IMR-90 (cell line): ENCODE measurements at regions not wholly inside any gene's neighbourhood (a gene's known extent, or its start where the extent isn't known, plus 50 kb on each side); places are given as distances from the start of the nearest gene placed in this dataset.

Experiments
- ATAC-seq: fragments of 200-7000 bp; cut with Tn5 transposase; 2 replicates; pipeline ENCODE4 v1.9.1; 2020; ENCODE audit warnings: low read depth, mild to moderate bottlenecking, moderate library complexity
- BruUV-seq: library from RNA; stranded (reverse); fragments of 400-500 nt; replicated peaks from 2 replicates; lab custom pipeline; 2021; lab: Mats Ljungman, UMichigan
- CTCF ChIA-PET: fragments of 300-600 bp; formaldehyde crosslinking; extraction: SDS; loops from one replicate; lab custom pipeline; 2021; ENCODE audit warnings: antibody characterized with exemption; lab: Yijun Ruan, JAX
- POLR2A ChIA-PET: fragments of 300-600 bp; sonication (Branson Sonifier 250); formaldehyde crosslinking; loops from one replicate; lab custom pipeline; 2022; ENCODE audit warnings: antibody characterized with exemption; ENCODE audit not compliant: unreplicated experiment; lab: Charles Lee
- DNase-seq: peaks from one replicate; pipeline ENCODE4 v3.0.0; 2013
- H2AFZ ChIP-seq: replicated peaks from 2 replicates; pipeline ENCODE3; 2013; ENCODE audit warnings: low read length, mild to moderate bottlenecking; ENCODE audit not compliant: poor library complexity
- H2AK5ac ChIP-seq: 2 replicates; pipeline ENCODE4 v1.6.1; 2013; ENCODE audit warnings: low read depth, low read length, inconsistent platforms
- H2AK9ac ChIP-seq: replicated peaks from 2 replicates; pipeline ENCODE3; 2013; ENCODE audit warnings: mild to moderate bottlenecking, low read depth, low read length, moderate library complexity; ENCODE audit not compliant: poor library complexity
- H2BK120ac ChIP-seq: 2 replicates; pipeline ENCODE4 v1.6.1; 2013; ENCODE audit warnings: low read depth, low read length, inconsistent platforms
- H2BK15ac ChIP-seq: 3 replicates; pipeline ENCODE4 v1.6.1; 2013; ENCODE audit warnings: low read depth, low read length, inconsistent platforms
- H2BK20ac ChIP-seq: 2 replicates; pipeline ENCODE4 v1.6.1; 2013; ENCODE audit warnings: low read depth, mild to moderate bottlenecking, inconsistent platforms, low read length, moderate library complexity
- H2BK5ac ChIP-seq: 2 replicates; pipeline ENCODE4 v1.6.1; 2013; ENCODE audit warnings: mild to moderate bottlenecking, low read depth, low read length, inconsistent platforms; ENCODE audit not compliant: poor library complexity, severe bottlenecking
- H3K14ac ChIP-seq: replicated peaks from 2 replicates; pipeline ENCODE4 v1.6.1; 2013; ENCODE audit warnings: low read depth, low read length, inconsistent platforms
- H3K18ac ChIP-seq: 2 replicates; pipeline ENCODE4 v1.6.1; 2013; ENCODE audit warnings: low read depth, low read length, control low read depth
- H3K23ac ChIP-seq: 2 replicates; pipeline ENCODE4 v1.6.1; 2013; ENCODE audit warnings: low read depth, low read length, inconsistent platforms
- H3K27ac ChIP-seq: 2 replicates; pipeline ENCODE4 v1.5.1; 2013; ENCODE audit warnings: mild to moderate bottlenecking, control low read depth, low read length; ENCODE audit not compliant: insufficient read depth
- H3K27me3 ChIP-seq: 2 replicates; pipeline ENCODE4 v1.6.1; 2013; ENCODE audit warnings: low read length; ENCODE audit not compliant: control insufficient read depth, insufficient read depth
- H3K36me3 ChIP-seq: 2 replicates; pipeline ENCODE4 v1.6.1; 2013; ENCODE audit warnings: low read length, mixed read lengths; ENCODE audit not compliant: control insufficient read depth, insufficient read depth
- H3K4ac ChIP-seq: 2 replicates; pipeline ENCODE4 v1.6.1; 2013; ENCODE audit warnings: low read depth, low read length, inconsistent platforms
- H3K4me1 ChIP-seq: 2 replicates; pipeline ENCODE4 v1.6.1; 2013; ENCODE audit warnings: low read length, mixed read lengths; ENCODE audit not compliant: control insufficient read depth, insufficient read depth
- H3K4me2 ChIP-seq: 2 replicates; pipeline ENCODE4 v1.6.1; 2013; ENCODE audit warnings: low read depth, mild to moderate bottlenecking, control low read depth, low read length, moderate library complexity
- H3K4me3 ChIP-seq: 2 replicates; pipeline ENCODE4 v1.5.1; 2013; ENCODE audit warnings: low read depth, mild to moderate bottlenecking, control low read depth, low read length, moderate library complexity; ENCODE audit not compliant: insufficient read depth
- H3K56ac ChIP-seq: 2 replicates; pipeline ENCODE4 v1.6.1; 2013; ENCODE audit warnings: low read length, inconsistent platforms; ENCODE audit not compliant: insufficient read depth; ENCODE audit errors: extremely low read depth
- H3K79me1 ChIP-seq, 2 experiments: 2 replicates each; pipeline ENCODE4 v1.6.1; 2013; ENCODE audit warnings: low read length in 2 of 2, inconsistent platforms in 1 of 2, low read depth in 1 of 2
- H3K9ac ChIP-seq: 2 replicates; pipeline ENCODE4 v1.6.1; 2013; ENCODE audit warnings: low read depth, low read length, control low read depth
- H3K9me1 ChIP-seq: 2 replicates; pipeline ENCODE4 v1.6.1; 2013; ENCODE audit warnings: low read length, inconsistent platforms; ENCODE audit not compliant: insufficient read depth
- H3K9me3 ChIP-seq: 2 replicates; pipeline ENCODE4 v1.6.1; 2013; ENCODE audit warnings: low read length; ENCODE audit not compliant: control insufficient read depth, insufficient read depth
- H4K20me1 ChIP-seq: 2 replicates; pipeline ENCODE4 v1.6.1; 2013; ENCODE audit warnings: low read length, inconsistent platforms; ENCODE audit not compliant: insufficient read depth
- H4K5ac ChIP-seq: 2 replicates; pipeline ENCODE4 v1.6.1; 2013; ENCODE audit warnings: mild to moderate bottlenecking, low read depth, low read length, control low read depth
- H4K8ac ChIP-seq, 2 experiments: 2 replicates each; pipeline ENCODE4 v1.6.1; 2013; ENCODE audit warnings: low read depth in 2 of 2, low read length in 2 of 2, control low read depth in 1 of 2, inconsistent platforms in 1 of 2
- H4K91ac ChIP-seq: 2 replicates; pipeline ENCODE4 v1.6.1; 2013; ENCODE audit warnings: low read depth, low read length, inconsistent platforms; ENCODE audit not compliant: insufficient read depth
- CHD1 ChIP-seq: IDR thresholded peaks from 2 replicates; pipeline ENCODE4 v1.6.1; 2012; ENCODE audit warnings: low read depth, low read length, improper control_type of control experiment
- CTCF ChIP-seq: conservative IDR thresholded peaks from 2 replicates; pipeline ENCODE4 v1.5.1; 2012; ENCODE audit warnings: mild to moderate bottlenecking, low read depth, low read length, improper control_type of control experiment
- ELK1 ChIP-seq: fragments of 150-350 bp; IDR thresholded peaks from 2 replicates; pipeline ENCODE4 v1.6.1; 2016; ENCODE audit warnings: low read depth, mild to moderate bottlenecking, low read length, moderate library complexity, borderline replicate concordance
- MAZ ChIP-seq: IDR thresholded peaks from 2 replicates; pipeline ENCODE4 v1.6.1; 2012; ENCODE audit warnings: low read depth, mild to moderate bottlenecking, low read length, improper control_type of control experiment, moderate library complexity, borderline replicate concordance
- MXI1 ChIP-seq: IDR thresholded peaks from 2 replicates; pipeline ENCODE4 v1.6.1; 2012; ENCODE audit warnings: low read depth, mild to moderate bottlenecking, low read length, moderate library complexity, borderline replicate concordance
- NFE2L2 ChIP-seq: fragments of 150-350 bp; IDR thresholded peaks from 2 replicates; pipeline ENCODE4 v1.6.1; 2016; ENCODE audit warnings: low read depth, mild to moderate bottlenecking, low read length
- POLR2A ChIP-seq: IDR thresholded peaks from 2 replicates; pipeline ENCODE4 v1.6.1; 2012; ENCODE audit warnings: mild to moderate bottlenecking, low read depth, low read length
- RFX5 ChIP-seq: IDR thresholded peaks from 2 replicates; pipeline ENCODE4 v1.8.0; 2012; ENCODE audit warnings: low read depth, mild to moderate bottlenecking, low read length, moderate library complexity
- SMC3 ChIP-seq: fragments of 150-350 bp; IDR thresholded peaks from 2 replicates; pipeline ENCODE4 v1.6.1; 2016; ENCODE audit warnings: low read depth, mild to moderate bottlenecking, antibody characterized with exemption, low read length, moderate library complexity
- USF2 ChIP-seq: fragments of 150-350 bp; IDR thresholded peaks from 2 replicates; pipeline ENCODE4 v1.6.1; 2017; ENCODE audit warnings: mild to moderate bottlenecking, antibody characterized with exemption, low read length, low read depth
- WGBS, 2 experiments: methylation state at CpG; one replicate each; pipeline versions ENCODE4 v1.1.5 to v1.1.7; 2013; ENCODE audit warnings: missing lambda C conversion rate in 2 of 2; ENCODE audit not compliant: insufficient read length in 1 of 2; ENCODE audit errors: extremely low coverage in 2 of 2; 5-methylcytosine and 5-hydroxymethylcytosine counted together
- dilution Hi-C: fragments of 300-500 bp; cut with HindIII; formaldehyde crosslinking; loops from one replicate; pipeline ENCODE4 v1.14.3; 2018; ENCODE audit warnings: low sequenced_read_pairs; ENCODE audit not compliant: unreplicated experiment
- in situ Hi-C: fragments of 300-500 bp; cut with MboI; formaldehyde crosslinking; loops from 3 replicates; pipeline ENCODE4 v1.14.3; 2019; ENCODE audit warnings: low sequenced_read_pairs, inconsistent platforms, mixed read lengths
- intact Hi-C: fragments of 100-400 bp; cut with micrococcal nuclease; formaldehyde crosslinking; loops from 2 replicates; pipeline ENCODE4 v1.10.0; 2022

DNA sequence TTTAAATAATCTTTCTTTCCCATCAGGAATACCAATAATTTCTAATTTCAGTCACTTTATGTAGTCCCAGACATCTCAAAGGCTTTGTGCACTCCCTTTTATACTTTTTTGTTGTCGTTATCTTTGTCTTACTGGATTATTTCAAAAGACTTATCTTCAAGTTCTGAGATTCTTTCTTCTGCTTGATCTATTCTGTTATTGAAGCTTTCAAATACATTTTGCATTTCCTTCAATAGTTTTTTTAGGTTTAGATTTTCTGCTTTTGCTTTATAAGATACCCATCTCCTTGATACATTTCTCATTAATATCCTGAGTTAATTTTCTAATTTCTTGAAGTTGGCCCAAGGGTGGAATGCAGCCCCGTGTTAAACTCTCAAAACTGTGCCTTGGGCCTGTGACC is 432.4 kb downstream of the RIT2 start:
- Histone ChIP-seq H3K27me3 (no peaks in the 10 kb centered on the region), H3K36me3 (no peaks in the 10 kb centered on the region), H3K14ac (no peak overlapping the region), H2AFZ (no peak overlapping the region), H3K9me1 (no peaks in the 10 kb centered on the region), H4K8ac (no peak overlapping the region), H4K91ac (no peak overlapping the region), H4K5ac (no peak overlapping the region), H3K4me1 (no peaks in the 10 kb centered on the region), H2BK120ac (no peak overlapping the region), H3K4ac (no peak overlapping the region), H2BK15ac (no peak overlapping the region), H2AK5ac (no peak overlapping the region), H4K20me1 (no peaks in the 10 kb centered on the region), H3K27ac (no peak overlapping the region), H3K18ac (no peak overlapping the region), H3K9me3 (no peaks in the 10 kb centered on the region), H2BK5ac (no peak overlapping the region), H2AK9ac (no peak overlapping the region), H3K79me1 (no peaks in the 10 kb centered on the region), H2BK20ac (no peak overlapping the region), H3K56ac (no peak overlapping the region), H3K4me3 (no peak overlapping the region), H3K4me2 (no peak overlapping the region), H3K9ac (no peak overlapping the region), H3K23ac (no peak overlapping the region)
- DNase-seq (no peak), ATAC-seq (no peak)
- dilution Hi-C loops: no loop called here
- BruUV-seq: no TSS peak
- in situ Hi-C loops: no loop called here
- POLR2A ChIA-PET: no interaction called here
- TF ChIP-seq MAZ (no peak), CHD1 (no peak), ELK1 (no peak), NFE2L2 (no peak), SMC3 (no peak), POLR2A (no peak), USF2 (no peak), RFX5 (no peak), CTCF (no peak), MXI1 (no peak)
- intact Hi-C loops: no loop called here
- WGBS, 2 experiments: no CpG with 5 or more reads among the region's 2 CpGs
- CTCF ChIA-PET: no interaction called here
